ENCODE measurements at regions not wholly inside any gene's neighbourhood (a gene's known extent, or its start where the extent isn't known, plus 50 kb on each side); places are given as distances from the start of the nearest gene placed in this dataset.

- peaks cover 0 to 2% (median 0%) of the 10 kb centered on the region in 5 donors for H3K9me3 ChIP-seq (ENCODE audit: control insufficient read depth in 5 of 5, low read length in 5 of 5)
- H3K27me3 ChIP-seq (ENCODE audit: control insufficient read depth in 5 of 5, insufficient read depth in 4 of 5, low read length in 5 of 5), result no peaks in the 10 kb centered on the region
- no peaks in the 10 kb centered on the region for H3K36me3 ChIP-seq (ENCODE audit: control insufficient read depth in 5 of 5, insufficient read depth in 5 of 5, low read length in 5 of 5)
- no peak overlapping the region for H3K4me3 ChIP-seq (ENCODE audit: low read depth in 1 of 5, low read length in 5 of 5)
- H3K27ac ChIP-seq (ENCODE audit: low read depth, low read length), result no peak overlapping the region
- H3K9ac ChIP-seq (ENCODE audit: low read length in 5 of 5), result no peak overlapping the region
- no peaks in the 10 kb centered on the region for H3K4me1 ChIP-seq (ENCODE audit: control insufficient read depth in 5 of 5, insufficient read depth in 5 of 5, low read length in 5 of 5)
Measured at GRCh38 chr2:221258464-221258863, 313.6 kb downstream of the EPHA4 start.

- H3K27ac ChIP-seq (ENCODE audit: low read depth, low read length), result no peak overlapping the region
- no peaks in the 10 kb centered on the region for H3K27me3 ChIP-seq (ENCODE audit: control insufficient read depth in 5 of 5, insufficient read depth in 4 of 5, low read length in 5 of 5)
- no peak overlapping the region for H3K9ac ChIP-seq (ENCODE audit: low read length in 5 of 5)
- H3K9me3 ChIP-seq (ENCODE audit: control insufficient read depth in 5 of 5, low read length in 5 of 5), result no peaks in the 10 kb centered on the region
- H3K36me3 ChIP-seq (ENCODE audit: control insufficient read depth in 5 of 5, insufficient read depth in 5 of 5, low read length in 5 of 5), result no peaks in the 10 kb centered on the region
- no peak overlapping the region for H3K4me3 ChIP-seq (ENCODE audit: low read depth in 1 of 5, low read length in 5 of 5)
- H3K4me1 ChIP-seq (ENCODE audit: control insufficient read depth in 5 of 5, insufficient read depth in 5 of 5, low read length in 5 of 5), result peaks cover 0 to 2% (median 0%) of the 10 kb centered on the region in 5 donors
Measured at GRCh38 chr2:221262651-221263050, 309.5 kb downstream of the EPHA4 start.

GRCh38 chr2:221263573-221263972 lies 308.5 kb downstream of the EPHA4 start:
- Histone ChIP-seq H3K27ac (ENCODE audit: low read depth, low read length) (no peak overlapping the region), H3K27me3 (ENCODE audit: control insufficient read depth in 5 of 5, insufficient read depth in 4 of 5, low read length in 5 of 5) (no peaks in the 10 kb centered on the region), H3K4me1 (ENCODE audit: control insufficient read depth in 5 of 5, insufficient read depth in 5 of 5, low read length in 5 of 5) (peaks cover 0 to 8% (median 0%) of the 10 kb centered on the region in 5 donors), H3K4me3 (ENCODE audit: low read depth in 1 of 5, low read length in 5 of 5) (no peak overlapping the region), H3K36me3 (ENCODE audit: control insufficient read depth in 5 of 5, insufficient read depth in 5 of 5, low read length in 5 of 5) (no peaks in the 10 kb centered on the region), H3K9ac (ENCODE audit: low read length in 5 of 5) (no peak overlapping the region), H3K9me3 (ENCODE audit: control insufficient read depth in 5 of 5, low read length in 5 of 5) (no peaks in the 10 kb centered on the region)

DNA sequence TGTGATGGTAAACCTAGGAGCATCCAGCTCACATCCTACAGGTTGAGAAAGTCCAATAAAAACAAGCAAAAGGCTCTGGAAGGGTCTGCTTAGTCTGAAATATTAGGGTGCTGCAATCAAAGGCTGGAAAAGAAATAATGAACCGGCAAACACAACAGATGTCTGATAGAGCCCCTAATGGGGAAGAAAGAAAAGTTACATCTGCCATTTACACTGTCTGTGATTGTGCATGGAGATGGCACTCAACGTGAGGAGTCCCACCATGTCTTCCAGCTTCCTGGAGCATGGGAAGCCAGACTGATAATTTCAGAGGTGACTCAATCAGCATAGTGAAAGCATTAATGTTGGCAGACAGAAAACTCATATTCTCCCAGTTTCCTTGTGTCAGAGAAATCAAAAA lies 307.8 kb downstream of the EPHA4 start:
- Histone ChIP-seq H3K27ac (ENCODE audit: low read depth, low read length) (no peak overlapping the region), H3K9ac (ENCODE audit: low read length in 5 of 5) (no peak overlapping the region), H3K27me3 (ENCODE audit: control insufficient read depth in 5 of 5, insufficient read depth in 4 of 5, low read length in 5 of 5) (no peaks in the 10 kb centered on the region), H3K4me1 (ENCODE audit: control insufficient read depth in 5 of 5, insufficient read depth in 5 of 5, low read length in 5 of 5) (peaks cover 0 to 8% (median 0%) of the 10 kb centered on the region in 5 donors), H3K9me3 (ENCODE audit: control insufficient read depth in 5 of 5, low read length in 5 of 5) (no peaks in the 10 kb centered on the region), H3K36me3 (ENCODE audit: control insufficient read depth in 5 of 5, insufficient read depth in 5 of 5, low read length in 5 of 5) (no peaks in the 10 kb centered on the region), H3K4me3 (ENCODE audit: low read depth in 1 of 5, low read length in 5 of 5) (no peak overlapping the region)

DNA sequence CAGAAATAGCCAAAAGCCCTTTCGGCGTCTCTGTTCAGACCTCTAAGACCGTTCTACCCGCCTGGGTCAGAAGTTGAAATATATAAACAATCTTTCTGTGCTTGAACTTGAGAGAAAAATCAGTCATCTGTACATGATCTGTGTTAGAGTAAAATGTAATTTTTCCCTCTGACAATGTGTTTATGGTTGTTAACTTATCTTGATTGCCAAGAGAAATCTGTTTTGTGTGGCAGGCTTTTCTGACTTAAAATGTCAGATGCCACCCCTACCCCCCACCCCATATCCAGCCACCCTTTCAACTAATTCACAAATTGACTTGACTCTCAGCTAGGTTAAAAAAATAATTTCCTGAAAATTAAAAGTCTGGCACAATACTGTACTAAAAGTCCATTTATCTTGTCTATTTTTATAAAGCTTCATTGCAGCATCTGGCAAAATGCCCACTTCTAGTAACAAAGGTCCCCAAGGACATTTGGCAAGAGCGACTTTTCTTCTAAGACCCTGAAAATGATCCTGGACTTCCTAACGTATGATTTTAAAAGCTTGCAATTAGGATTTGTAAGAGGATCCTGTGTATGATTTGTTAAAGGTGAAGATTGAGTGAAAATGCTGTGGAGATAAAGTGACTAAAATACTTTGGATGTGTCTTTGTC lies 304.2 kb downstream of the EPHA4 start:
- no peak overlapping the region for H3K9ac ChIP-seq (ENCODE audit: low read length in 5 of 5)
- H3K4me3 ChIP-seq (ENCODE audit: low read depth in 1 of 5, low read length in 5 of 5), result no peak overlapping the region

GRCh38 chr2:221268631-221269030 lies 303.5 kb downstream of the EPHA4 start:
- no peak overlapping the region for H3K27ac ChIP-seq (ENCODE audit: low read depth, low read length)
- H3K27me3 ChIP-seq (ENCODE audit: control insufficient read depth in 5 of 5, insufficient read depth in 4 of 5, low read length in 5 of 5), result no peaks in the 10 kb centered on the region
- H3K4me1 ChIP-seq (ENCODE audit: control insufficient read depth in 5 of 5, insufficient read depth in 5 of 5, low read length in 5 of 5), result peaks cover 0 to 8% (median 0%) of the 10 kb centered on the region in 5 donors
- H3K9me3 ChIP-seq (ENCODE audit: control insufficient read depth in 5 of 5, low read length in 5 of 5), result no peaks in the 10 kb centered on the region
- H3K36me3 ChIP-seq (ENCODE audit: control insufficient read depth in 5 of 5, insufficient read depth in 5 of 5, low read length in 5 of 5), result no peaks in the 10 kb centered on the region
- no peak overlapping the region for H3K9ac ChIP-seq (ENCODE audit: low read length in 5 of 5)
- no peak overlapping the region for H3K4me3 ChIP-seq (ENCODE audit: low read depth in 1 of 5, low read length in 5 of 5)

More for the DNA sequence above, 304.2 kb downstream of the EPHA4 start:
- Histone ChIP-seq H3K27me3 (ENCODE audit: control insufficient read depth in 5 of 5, insufficient read depth in 4 of 5, low read length in 5 of 5) (no peaks in the 10 kb centered on the region), H3K9me3 (ENCODE audit: control insufficient read depth in 5 of 5, low read length in 5 of 5) (no peaks in the 10 kb centered on the region), H3K4me1 (ENCODE audit: control insufficient read depth in 5 of 5, insufficient read depth in 5 of 5, low read length in 5 of 5) (peaks cover 0 to 8% (median 0%) of the 10 kb centered on the region in 5 donors), H3K36me3 (ENCODE audit: control insufficient read depth in 5 of 5, insufficient read depth in 5 of 5, low read length in 5 of 5) (no peaks in the 10 kb centered on the region), H3K27ac (ENCODE audit: low read depth, low read length) (no peak overlapping the region)

DNA sequence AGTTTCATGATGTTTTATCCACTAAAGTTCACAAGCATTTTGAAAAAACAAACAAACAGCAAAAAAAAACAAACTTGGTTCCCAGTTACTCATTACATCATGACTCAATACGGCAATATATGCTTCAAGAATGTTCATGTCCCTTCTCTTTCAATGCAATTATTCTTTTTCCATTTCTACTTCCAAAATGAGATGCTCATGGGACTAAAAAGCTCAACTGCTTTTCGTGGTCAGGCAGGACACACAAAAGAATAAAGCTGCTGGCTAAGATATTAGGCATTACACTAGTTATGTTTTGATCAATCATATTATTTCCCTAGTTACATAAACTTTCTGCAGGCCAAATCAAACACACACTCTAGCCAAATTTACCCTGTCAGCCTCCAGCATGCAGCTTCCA lies 301.3 kb downstream of the EPHA4 start:
- Histone ChIP-seq H3K4me1 (ENCODE audit: control insufficient read depth in 5 of 5, insufficient read depth in 5 of 5, low read length in 5 of 5) (peaks cover 0 to 8% (median 0%) of the 10 kb centered on the region in 5 donors), H3K27ac (ENCODE audit: low read depth, low read length) (no peak overlapping the region), H3K27me3 (ENCODE audit: control insufficient read depth in 5 of 5, insufficient read depth in 4 of 5, low read length in 5 of 5) (no peaks in the 10 kb centered on the region), H3K9ac (ENCODE audit: low read length in 5 of 5) (no peak overlapping the region), H3K36me3 (ENCODE audit: control insufficient read depth in 5 of 5, insufficient read depth in 5 of 5, low read length in 5 of 5) (no peaks in the 10 kb centered on the region), H3K9me3 (ENCODE audit: control insufficient read depth in 5 of 5, low read length in 5 of 5) (no peaks in the 10 kb centered on the region), H3K4me3 (ENCODE audit: low read depth in 1 of 5, low read length in 5 of 5) (no peak overlapping the region)

DNA sequence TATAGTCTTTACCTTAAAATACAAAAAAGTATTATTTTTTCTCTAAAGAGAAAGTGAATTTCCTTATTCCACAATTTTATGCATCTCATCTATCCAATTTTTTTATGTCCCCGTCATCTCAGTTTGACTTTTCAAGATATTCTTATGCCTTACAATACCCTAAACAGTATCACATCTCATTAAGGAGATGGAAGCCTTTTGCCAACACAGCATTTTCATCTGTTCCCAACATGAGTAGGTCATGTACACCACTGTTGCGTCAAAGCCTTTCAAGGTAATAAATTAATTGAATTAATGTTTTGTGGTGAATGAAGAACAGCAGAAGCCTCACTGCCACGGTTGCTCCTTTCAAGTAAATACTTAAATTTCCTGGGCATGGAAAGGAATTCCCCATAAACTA lies 299.4 kb downstream of the EPHA4 start:
- Histone ChIP-seq H3K9me3 (ENCODE audit: control insufficient read depth in 5 of 5, low read length in 5 of 5) (no peaks in the 10 kb centered on the region), H3K36me3 (ENCODE audit: control insufficient read depth in 5 of 5, insufficient read depth in 5 of 5, low read length in 5 of 5) (no peaks in the 10 kb centered on the region), H3K27ac (ENCODE audit: low read depth, low read length) (no peak overlapping the region), H3K4me1 (ENCODE audit: control insufficient read depth in 5 of 5, insufficient read depth in 5 of 5, low read length in 5 of 5) (peaks cover 0 to 6% (median 0%) of the 10 kb centered on the region in 5 donors), H3K9ac (ENCODE audit: low read length in 5 of 5) (no peak overlapping the region), H3K4me3 (ENCODE audit: low read depth in 1 of 5, low read length in 5 of 5) (no peak overlapping the region), H3K27me3 (ENCODE audit: control insufficient read depth in 5 of 5, insufficient read depth in 4 of 5, low read length in 5 of 5) (no peaks in the 10 kb centered on the region)

DNA sequence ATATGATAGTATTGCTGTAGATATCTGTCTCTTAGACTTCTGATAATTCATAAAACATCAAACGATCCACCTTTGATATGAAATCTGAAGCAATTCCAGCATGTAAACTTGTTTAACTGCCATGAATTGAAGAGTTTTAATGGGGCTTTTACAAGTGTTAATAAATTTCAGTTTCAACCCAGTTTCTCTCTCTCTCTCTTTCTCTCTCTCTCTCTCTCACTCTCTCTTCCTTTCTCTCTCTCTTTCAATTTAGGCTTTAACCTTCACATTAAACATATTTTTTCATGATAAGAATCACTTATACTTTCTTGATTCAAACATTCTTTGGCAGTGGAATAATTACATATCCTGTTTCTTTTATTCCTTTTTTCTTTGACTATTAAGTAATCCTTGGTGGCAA lies 296.1 kb downstream of the EPHA4 start:
- Histone ChIP-seq H3K27ac (ENCODE audit: low read depth, low read length) (no peak overlapping the region), H3K36me3 (ENCODE audit: control insufficient read depth in 5 of 5, insufficient read depth in 5 of 5, low read length in 5 of 5) (no peaks in the 10 kb centered on the region)

GRCh38 chr2:221276601-221277000 lies 295.5 kb downstream of the EPHA4 start:
- H3K9me3 ChIP-seq (ENCODE audit: control insufficient read depth in 5 of 5, low read length in 5 of 5), result no peaks in the 10 kb centered on the region
- H3K4me1 ChIP-seq (ENCODE audit: control insufficient read depth in 5 of 5, insufficient read depth in 5 of 5, low read length in 5 of 5), result no peaks in the 10 kb centered on the region
- no peaks in the 10 kb centered on the region for H3K36me3 ChIP-seq (ENCODE audit: control insufficient read depth in 5 of 5, insufficient read depth in 5 of 5, low read length in 5 of 5)
- H3K9ac ChIP-seq (ENCODE audit: low read length in 5 of 5), result no peak overlapping the region
- no peak overlapping the region for H3K27ac ChIP-seq (ENCODE audit: low read depth, low read length)
- no peak overlapping the region for H3K4me3 ChIP-seq (ENCODE audit: low read depth in 1 of 5, low read length in 5 of 5)
- H3K27me3 ChIP-seq (ENCODE audit: control insufficient read depth in 5 of 5, insufficient read depth in 4 of 5, low read length in 5 of 5), result no peaks in the 10 kb centered on the region

More for the DNA sequence above, 296.1 kb downstream of the EPHA4 start:
- Histone ChIP-seq H3K9me3 (ENCODE audit: control insufficient read depth in 5 of 5, low read length in 5 of 5) (no peaks in the 10 kb centered on the region), H3K27me3 (ENCODE audit: control insufficient read depth in 5 of 5, insufficient read depth in 4 of 5, low read length in 5 of 5) (no peaks in the 10 kb centered on the region), H3K4me1 (ENCODE audit: control insufficient read depth in 5 of 5, insufficient read depth in 5 of 5, low read length in 5 of 5) (no peaks in the 10 kb centered on the region), H3K9ac (ENCODE audit: low read length in 5 of 5) (no peak overlapping the region), H3K4me3 (ENCODE audit: low read depth in 1 of 5, low read length in 5 of 5) (no peak overlapping the region)

Data from subcutaneous abdominal adipose tissue (tissue), 5 donors.